ENCODE measurements at regions not wholly inside any gene's neighbourhood (a gene's known extent, or its start where the extent isn't known, plus 50 kb on each side); places are given as distances from the start of the nearest gene placed in this dataset.

GRCh38 chr15:96011136-96011535, 319.4 kb upstream of the NR2F2 start:
- no peak for DNase-seq

GRCh38 chr15:96014939-96015338, 315.6 kb upstream of the NR2F2 start:
- DNase-seq: no peak

- DNase-seq: no peak
Measured at GRCh38 chr15:96019114-96019513, 311.4 kb upstream of the NR2F2 start.

- DNase-seq: no peak
Measured at GRCh38 chr15:96020133-96020532, 310.4 kb upstream of the NR2F2 start.

GRCh38 chr15:96020797-96021196, 309.7 kb upstream of the NR2F2 start:
- no peak for DNase-seq

GRCh38 chr15:96023081-96023480, 307.4 kb upstream of the NR2F2 start:
- no peak for DNase-seq

GRCh38 chr15:96027501-96027900, 303.0 kb upstream of the NR2F2 start:
- DNase-seq: no peak

GRCh38 chr15:96028620-96029019, 301.9 kb upstream of the NR2F2 start:
- DNase-seq: no peak

- no peak for DNase-seq
Measured at GRCh38 chr15:96029172-96029571, 301.3 kb upstream of the NR2F2 start.

- no peak for DNase-seq
Measured at GRCh38 chr15:96031426-96032110, 298.9 kb upstream of the NR2F2 start.

- no peak for DNase-seq
Measured at GRCh38 chr15:96035091-96035490, 295.4 kb upstream of the NR2F2 start.

- DNase-seq: no peak
Measured at GRCh38 chr15:96035635-96036034, 294.9 kb upstream of the NR2F2 start.

GRCh38 chr15:96037584-96037983, 292.9 kb upstream of the NR2F2 start:
- DNase-seq: no peak

GRCh38 chr15:96038131-96038530, 292.4 kb upstream of the NR2F2 start:
- DNase-seq: no peak

- no peak for DNase-seq
Measured at GRCh38 chr15:96038650-96039049, 291.9 kb upstream of the NR2F2 start.

- no peak for DNase-seq
Measured at GRCh38 chr15:96041982-96042733, 288.3 kb upstream of the NR2F2 start.

GRCh38 chr15:96042734-96043224, 287.7 kb upstream of the NR2F2 start:
- peak; percentile 49 for DNase-seq

GRCh38 chr15:96043591-96044171, 286.8 kb upstream of the NR2F2 start:
- no peak for DNase-seq

- no peak for DNase-seq
Measured at GRCh38 chr15:96046620-96047240, 283.8 kb upstream of the NR2F2 start.

- DNase-seq: no peak
Measured at GRCh38 chr15:96047255-96047931, 283.1 kb upstream of the NR2F2 start.

GRCh38 chr15:96049323-96049722, 281.2 kb upstream of the NR2F2 start:
- DNase-seq: no peak

GRCh38 chr15:96049766-96050165, 280.7 kb upstream of the NR2F2 start:
- no peak for DNase-seq

GRCh38 chr15:96051598-96051997, 278.9 kb upstream of the NR2F2 start:
- DNase-seq: no peak

All from suppressor macrophage treated with lipopolysaccharide for 4 hours (primary cell).